ENCODE measurements at regions not wholly inside any gene's neighbourhood (a gene's known extent, or its start where the extent isn't known, plus 50 kb on each side); places are given as distances from the start of the nearest gene placed in this dataset.

GRCh38 chr1:170219163-170219562 lies 73.4 kb downstream of the NTMT2 start:
- no peak overlapping the region for H2BK12ac ChIP-seq (ENCODE audit: low read length)
- no peak overlapping the region for H2AFZ ChIP-seq (ENCODE audit: low read length)
- no peaks in the 10 kb centered on the region for H3K27me3 ChIP-seq (ENCODE audit: control insufficient read depth in 3 of 3, insufficient read depth in 3 of 3, low read depth in 1 of 3, low read length in 3 of 3)
- no peaks in the 10 kb centered on the region for H3K4me1 ChIP-seq (ENCODE audit: control insufficient read depth in 2 of 2, insufficient read depth in 1 of 2, low read depth in 1 of 2, low read length in 2 of 2)
- H3K36me3 ChIP-seq (replicated peaks in 1 of 2; ENCODE audit: control insufficient read depth in 2 of 2, insufficient read depth in 2 of 2, low read length in 2 of 2): no peaks in the 10 kb centered on the region
- H2BK120ac ChIP-seq (ENCODE audit: low read depth, low read length): no peak overlapping the region
- no peaks in the 10 kb centered on the region for H3K9me3 ChIP-seq (replicated peaks in 1 of 2; ENCODE audit: control insufficient read depth in 2 of 2, insufficient read depth in 1 of 2, low read depth in 1 of 2, low read length in 2 of 2)
- H3K14ac ChIP-seq (ENCODE audit: low read length): no peak overlapping the region
- no peak overlapping the region for H2BK5ac ChIP-seq (ENCODE audit: low read length)
- H2BK15ac ChIP-seq (ENCODE audit: low read length): no peak overlapping the region
- no peak for DNase-seq (ENCODE audit: low spot score)
- H3K18ac ChIP-seq (ENCODE audit: low read length): no peak overlapping the region
- no CpG with 5 or more reads among the region's 3 CpGs for WGBS, 2 donors (ENCODE audit: extremely low coverage in 2 of 2, insufficient read length in 2 of 2, insufficient replicate concordance in 1 of 2)
- no peak overlapping the region for H2AK5ac ChIP-seq (ENCODE audit: low read depth, low read length)
- no peak overlapping the region for H3K4me2 ChIP-seq (ENCODE audit: insufficient read depth, low read length, poor library complexity, severe bottlenecking)
- no peak overlapping the region for H4K91ac ChIP-seq (ENCODE audit: low read depth, low read length, poor library complexity)
- no peak overlapping the region for H3K4me3 ChIP-seq (ENCODE audit: low read length in 2 of 2)
- H3K23ac ChIP-seq (ENCODE audit: low read depth, low read length, poor library complexity): no peak overlapping the region
- no peak overlapping the region for H3K9ac ChIP-seq (ENCODE audit: low read depth, low read length, poor library complexity)
- H4K8ac ChIP-seq (ENCODE audit: low read depth, low read length): no peak overlapping the region
- H3K4ac ChIP-seq (ENCODE audit: low read length): no peak overlapping the region
- H3K79me1 ChIP-seq (ENCODE audit: low read depth, low read length): no peaks in the 10 kb centered on the region
- H3K27ac ChIP-seq (replicated peaks; ENCODE audit: low read length): no peak overlapping the region

GRCh38 chr1:170221031-170221430 lies 75.3 kb downstream of the NTMT2 start:
- H4K91ac ChIP-seq (ENCODE audit: low read depth, low read length, poor library complexity): no peak overlapping the region
- H3K23ac ChIP-seq (ENCODE audit: low read depth, low read length, poor library complexity): no peak overlapping the region
- H3K27me3 ChIP-seq (ENCODE audit: control insufficient read depth in 3 of 3, insufficient read depth in 3 of 3, low read depth in 1 of 3, low read length in 3 of 3): no peaks in the 10 kb centered on the region
- no peak overlapping the region for H3K14ac ChIP-seq (ENCODE audit: low read length)
- H4K8ac ChIP-seq (ENCODE audit: low read depth, low read length): no peak overlapping the region
- H2BK120ac ChIP-seq (ENCODE audit: low read depth, low read length): no peak overlapping the region
- H3K9ac ChIP-seq (ENCODE audit: low read depth, low read length, poor library complexity): no peak overlapping the region
- no peaks in the 10 kb centered on the region for H3K4me1 ChIP-seq (ENCODE audit: control insufficient read depth in 2 of 2, insufficient read depth in 1 of 2, low read depth in 1 of 2, low read length in 2 of 2)
- no peak overlapping the region for H2AK5ac ChIP-seq (ENCODE audit: low read depth, low read length)
- no peak overlapping the region for H2BK15ac ChIP-seq (ENCODE audit: low read length)
- H2AFZ ChIP-seq (ENCODE audit: low read length): no peak overlapping the region
- H3K4ac ChIP-seq (ENCODE audit: low read length): no peak overlapping the region
- H2BK12ac ChIP-seq (ENCODE audit: low read length): no peak overlapping the region
- no peaks in the 10 kb centered on the region for H3K9me3 ChIP-seq (replicated peaks in 1 of 2; ENCODE audit: control insufficient read depth in 2 of 2, insufficient read depth in 1 of 2, low read depth in 1 of 2, low read length in 2 of 2)
- H3K18ac ChIP-seq (ENCODE audit: low read length): no peak overlapping the region
- no peak for DNase-seq (ENCODE audit: low spot score)
- H3K4me2 ChIP-seq (ENCODE audit: insufficient read depth, low read length, poor library complexity, severe bottlenecking): no peak overlapping the region
- WGBS, 2 donors (ENCODE audit: extremely low coverage in 2 of 2, insufficient read length in 2 of 2, insufficient replicate concordance in 1 of 2): no CpG with 5 or more reads among the region's 2 CpGs
- no peak overlapping the region for H2BK5ac ChIP-seq (ENCODE audit: low read length)
- H3K27ac ChIP-seq (replicated peaks; ENCODE audit: low read length): no peak overlapping the region
- no peaks in the 10 kb centered on the region for H3K79me1 ChIP-seq (ENCODE audit: low read depth, low read length)
- no peak overlapping the region for H3K4me3 ChIP-seq (ENCODE audit: low read length in 2 of 2)
- no peaks in the 10 kb centered on the region for H3K36me3 ChIP-seq (replicated peaks in 1 of 2; ENCODE audit: control insufficient read depth in 2 of 2, insufficient read depth in 2 of 2, low read length in 2 of 2)

GRCh38 chr1:170221495-170221894 lies 75.7 kb downstream of the NTMT2 start:
- no peak overlapping the region for H3K14ac ChIP-seq (ENCODE audit: low read length)
- no peaks in the 10 kb centered on the region for H3K79me1 ChIP-seq (ENCODE audit: low read depth, low read length)
- no peak overlapping the region for H3K9ac ChIP-seq (ENCODE audit: low read depth, low read length, poor library complexity)
- H2AK5ac ChIP-seq (ENCODE audit: low read depth, low read length): no peak overlapping the region
- no peaks in the 10 kb centered on the region for H3K9me3 ChIP-seq (replicated peaks in 1 of 2; ENCODE audit: control insufficient read depth in 2 of 2, insufficient read depth in 1 of 2, low read depth in 1 of 2, low read length in 2 of 2)
- H3K4ac ChIP-seq (ENCODE audit: low read length): no peak overlapping the region
- H4K8ac ChIP-seq (ENCODE audit: low read depth, low read length): no peak overlapping the region
- no peak overlapping the region for H2BK120ac ChIP-seq (ENCODE audit: low read depth, low read length)
- H3K36me3 ChIP-seq (replicated peaks in 1 of 2; ENCODE audit: control insufficient read depth in 2 of 2, insufficient read depth in 2 of 2, low read length in 2 of 2): no peaks in the 10 kb centered on the region
- H3K23ac ChIP-seq (ENCODE audit: low read depth, low read length, poor library complexity): no peak overlapping the region
- no peak overlapping the region for H2BK12ac ChIP-seq (ENCODE audit: low read length)
- H2BK15ac ChIP-seq (ENCODE audit: low read length): no peak overlapping the region
- H3K4me1 ChIP-seq (ENCODE audit: control insufficient read depth in 2 of 2, insufficient read depth in 1 of 2, low read depth in 1 of 2, low read length in 2 of 2): no peaks in the 10 kb centered on the region
- H4K91ac ChIP-seq (ENCODE audit: low read depth, low read length, poor library complexity): no peak overlapping the region
- no peak overlapping the region for H3K4me2 ChIP-seq (ENCODE audit: insufficient read depth, low read length, poor library complexity, severe bottlenecking)
- no peaks in the 10 kb centered on the region for H3K27me3 ChIP-seq (ENCODE audit: control insufficient read depth in 3 of 3, insufficient read depth in 3 of 3, low read depth in 1 of 3, low read length in 3 of 3)
- no peak overlapping the region for H2AFZ ChIP-seq (ENCODE audit: low read length)
- no CpG with 5 or more reads among the region's 2 CpGs for WGBS, 2 donors (ENCODE audit: extremely low coverage in 2 of 2, insufficient read length in 2 of 2, insufficient replicate concordance in 1 of 2)
- no peak overlapping the region for H2BK5ac ChIP-seq (ENCODE audit: low read length)
- no peak overlapping the region for H3K27ac ChIP-seq (replicated peaks; ENCODE audit: low read length)
- no peak for DNase-seq (ENCODE audit: low spot score)
- no peak overlapping the region for H3K18ac ChIP-seq (ENCODE audit: low read length)
- no peak overlapping the region for H3K4me3 ChIP-seq (ENCODE audit: low read length in 2 of 2)

- no peak overlapping the region for H3K18ac ChIP-seq (ENCODE audit: low read length)
- H2AFZ ChIP-seq (ENCODE audit: low read length): no peak overlapping the region
- no peak for DNase-seq (ENCODE audit: low spot score)
- no peaks in the 10 kb centered on the region for H3K27me3 ChIP-seq (ENCODE audit: control insufficient read depth in 3 of 3, insufficient read depth in 3 of 3, low read depth in 1 of 3, low read length in 3 of 3)
- no peak overlapping the region for H3K27ac ChIP-seq (replicated peaks; ENCODE audit: low read length)
- H4K8ac ChIP-seq (ENCODE audit: low read depth, low read length): no peak overlapping the region
- H2BK5ac ChIP-seq (ENCODE audit: low read length): no peak overlapping the region
- no peak overlapping the region for H2BK120ac ChIP-seq (ENCODE audit: low read depth, low read length)
- no peak overlapping the region for H3K9ac ChIP-seq (ENCODE audit: low read depth, low read length, poor library complexity)
- no peak overlapping the region for H3K4me2 ChIP-seq (ENCODE audit: insufficient read depth, low read length, poor library complexity, severe bottlenecking)
- H3K23ac ChIP-seq (ENCODE audit: low read depth, low read length, poor library complexity): no peak overlapping the region
- H2BK12ac ChIP-seq (ENCODE audit: low read length): no peak overlapping the region
- no peaks in the 10 kb centered on the region for H3K79me1 ChIP-seq (ENCODE audit: low read depth, low read length)
- H3K4me3 ChIP-seq (ENCODE audit: low read length in 2 of 2): no peak overlapping the region
- H4K91ac ChIP-seq (ENCODE audit: low read depth, low read length, poor library complexity): no peak overlapping the region
- no peak overlapping the region for H2AK5ac ChIP-seq (ENCODE audit: low read depth, low read length)
- no peaks in the 10 kb centered on the region for H3K36me3 ChIP-seq (replicated peaks in 1 of 2; ENCODE audit: control insufficient read depth in 2 of 2, insufficient read depth in 2 of 2, low read length in 2 of 2)
- H3K4me1 ChIP-seq (ENCODE audit: control insufficient read depth in 2 of 2, insufficient read depth in 1 of 2, low read depth in 1 of 2, low read length in 2 of 2): no peaks in the 10 kb centered on the region
- WGBS, 2 donors (ENCODE audit: extremely low coverage in 2 of 2, insufficient read length in 2 of 2, insufficient replicate concordance in 1 of 2): no CpG with 5 or more reads among the region's 3 CpGs
- no peaks in the 10 kb centered on the region for H3K9me3 ChIP-seq (replicated peaks in 1 of 2; ENCODE audit: control insufficient read depth in 2 of 2, insufficient read depth in 1 of 2, low read depth in 1 of 2, low read length in 2 of 2)
- no peak overlapping the region for H3K4ac ChIP-seq (ENCODE audit: low read length)
- H2BK15ac ChIP-seq (ENCODE audit: low read length): no peak overlapping the region
- no peak overlapping the region for H3K14ac ChIP-seq (ENCODE audit: low read length)
Observed at GRCh38 chr1:170224469-170224868, 78.7 kb downstream of the NTMT2 start.

Measured in neuronal stem cell (in vitro differentiated cells).